Neural cell (in vitro differentiated cells): ENCODE measurements at regions not wholly inside any gene's neighbourhood (a gene's known extent, or its start where the extent isn't known, plus 50 kb on each side); places are given as distances from the start of the nearest gene placed in this dataset.

Experiments
- CTCF ChIP-seq: fragments of 450-650 bp; IDR thresholded peaks from 2 replicates; pipeline ENCODE4 v1.5.1; 2014; ENCODE audit warnings: antibody characterized with exemption, mild to moderate bottlenecking, moderate library complexity; ENCODE audit not compliant: poor library complexity, severe bottlenecking
- EZH2 ChIP-seq: fragments of 200-600, 300-800 bp; shearing (Covaris generic), sonication (generic); IDR thresholded peaks from 2 replicates; pipeline ENCODE4 v1.6.1; 2014; ENCODE audit warnings: antibody characterized with exemption, low read length, borderline replicate concordance, mild to moderate bottlenecking; ENCODE audit not compliant: insufficient read depth, poor library complexity, severe bottlenecking
- POLR2AphosphoS5 ChIP-seq: IDR thresholded peaks from 2 replicates; pipeline ENCODE4 v1.6.1; 2012
- REST ChIP-seq: IDR thresholded peaks from 2 replicates; pipeline ENCODE4 v1.6.1; 2012; ENCODE audit warnings: borderline replicate concordance
- SMC3 ChIP-seq: fragments of 450-650 bp; conservative IDR thresholded peaks from 2 replicates; pipeline ENCODE4 v1.6.1; 2014; ENCODE audit warnings: antibody characterized with exemption, mild to moderate bottlenecking, moderate library complexity; ENCODE audit not compliant: poor library complexity

- no peak for TF ChIP-seq SMC3
- no peak for TF ChIP-seq REST
- no peak for TF ChIP-seq EZH2
- no peak for TF ChIP-seq CTCF
- TF ChIP-seq POLR2AphosphoS5, result no peak
Measured at GRCh38 chr10:8908013-8908412, 853.5 kb downstream of the GATA3 start.
